ENCODE measurements at regions not wholly inside any gene's neighbourhood (a gene's known extent, or its start where the extent isn't known, plus 50 kb on each side); places are given as distances from the start of the nearest gene placed in this dataset.
"Not testable (repeated sequence)": the region's sequence is repeated elsewhere in the genome, so short reads cannot be mapped to it uniquely, and the experiment has no call there.

- H4K20me1 ChIP-seq (ENCODE audit: insufficient read depth); H3K4me1 ChIP-seq (ENCODE audit: insufficient read depth); in situ Hi-C loops (cut with MboI); H3K9ac ChIP-seq; H2AFZ ChIP-seq; H3K27me3 ChIP-seq (replicated peaks; ENCODE audit: insufficient read depth); H3K9me2 ChIP-seq (ENCODE audit: insufficient read depth); H3K27ac ChIP-seq; H3K79me2 ChIP-seq (ENCODE audit: insufficient read depth); H3K4me3 ChIP-seq; H3K36me3 ChIP-seq (ENCODE audit: low read depth); H3F3A ChIP-seq (ENCODE audit: insufficient read depth); H3K9me3 ChIP-seq (ENCODE audit: low read depth); H3K4me2 ChIP-seq (ENCODE audit: unreplicated experiment): not testable (repeated sequence)
- DNase-seq = peak; percentile 75
- WGBS, 2 experiments (ENCODE audit: low coverage in 1 of 2, low lambda C conversion rate in 2 of 2, missing lambda C conversion rate in 2 of 2) = 68 to 72% methylated on average over 5 of the region's 5 CpGs
These were observed 183.7 kb downstream of the ADRA2C start for GRCh38 chr4:3949916-3950315.

- H3K9ac ChIP-seq; H3K27me3 ChIP-seq (replicated peaks; ENCODE audit: insufficient read depth); in situ Hi-C loops (cut with MboI); H3K27ac ChIP-seq; H2AFZ ChIP-seq; H3K4me1 ChIP-seq (ENCODE audit: insufficient read depth); H3K9me3 ChIP-seq (ENCODE audit: low read depth); DNase-seq; H3F3A ChIP-seq (ENCODE audit: insufficient read depth); H3K4me3 ChIP-seq; H3K79me2 ChIP-seq (ENCODE audit: insufficient read depth); H4K20me1 ChIP-seq (ENCODE audit: insufficient read depth); H3K36me3 ChIP-seq (ENCODE audit: low read depth); H3K4me2 ChIP-seq (ENCODE audit: unreplicated experiment); H3K9me2 ChIP-seq (ENCODE audit: insufficient read depth): not testable (repeated sequence)
- WGBS, 2 experiments (ENCODE audit: low coverage in 1 of 2, low lambda C conversion rate in 2 of 2, missing lambda C conversion rate in 2 of 2) = 90 to 91% methylated on average over 7 to 9 of the region's 9 CpGs
These were observed 186.4 kb downstream of the ADRA2C start for GRCh38 chr4:3952443-3953139.

- H3F3A ChIP-seq (ENCODE audit: insufficient read depth); H3K36me3 ChIP-seq (ENCODE audit: low read depth); H4K20me1 ChIP-seq (ENCODE audit: insufficient read depth); H3K4me3 ChIP-seq; H2AFZ ChIP-seq; H3K79me2 ChIP-seq (ENCODE audit: insufficient read depth); H3K9me3 ChIP-seq (ENCODE audit: low read depth); H3K27ac ChIP-seq; H3K4me1 ChIP-seq (ENCODE audit: insufficient read depth); H3K9ac ChIP-seq; H3K9me2 ChIP-seq (ENCODE audit: insufficient read depth); H3K27me3 ChIP-seq (replicated peaks; ENCODE audit: insufficient read depth); H3K4me2 ChIP-seq (ENCODE audit: unreplicated experiment); DNase-seq; in situ Hi-C loops (cut with MboI): not testable (repeated sequence)
- WGBS, 2 experiments (ENCODE audit: low coverage in 1 of 2, low lambda C conversion rate in 2 of 2, missing lambda C conversion rate in 2 of 2) = 84 to 89% methylated on average over 4 of the region's 4 CpGs
These were observed 186.9 kb downstream of the ADRA2C start for GRCh38 chr4:3953140-3953489.

GRCh38 chr4:3954540-3955320 is 188.5 kb downstream of the ADRA2C start:
- in situ Hi-C loops (cut with MboI); H3F3A ChIP-seq (ENCODE audit: insufficient read depth); H3K27me3 ChIP-seq (replicated peaks; ENCODE audit: insufficient read depth); H3K9me3 ChIP-seq (ENCODE audit: low read depth); H3K79me2 ChIP-seq (ENCODE audit: insufficient read depth); H3K36me3 ChIP-seq (ENCODE audit: low read depth); H3K9me2 ChIP-seq (ENCODE audit: insufficient read depth); H3K4me1 ChIP-seq (ENCODE audit: insufficient read depth); H4K20me1 ChIP-seq (ENCODE audit: insufficient read depth): not testable (repeated sequence)
- Histone ChIP-seq H3K9ac (peak overlapping the region; percentile 93), H3K27ac (peak overlapping the region; percentile 97), H3K4me2 (ENCODE audit: unreplicated experiment) (peak overlapping the region; percentile 79), H3K4me3 (peak overlapping the region; percentile 78), H2AFZ (peak overlapping the region; percentile 65)
- DNase-seq = peak; percentile 98
- WGBS, 2 experiments (ENCODE audit: low coverage in 1 of 2, low lambda C conversion rate in 2 of 2, missing lambda C conversion rate in 2 of 2) = 0 to 1% methylated on average over 31 to 37 of the region's 53 CpGs

- H3K27me3 ChIP-seq (replicated peaks; ENCODE audit: insufficient read depth); H3K9me3 ChIP-seq (ENCODE audit: low read depth); H3K9me2 ChIP-seq (ENCODE audit: insufficient read depth); H3K4me1 ChIP-seq (ENCODE audit: insufficient read depth); H3K36me3 ChIP-seq (ENCODE audit: low read depth); H3K79me2 ChIP-seq (ENCODE audit: insufficient read depth); H3F3A ChIP-seq (ENCODE audit: insufficient read depth); in situ Hi-C loops (cut with MboI); H4K20me1 ChIP-seq (ENCODE audit: insufficient read depth): not testable (repeated sequence)
- peak overlapping the region; percentile 79 for H3K4me2 ChIP-seq (ENCODE audit: unreplicated experiment)
- H3K4me3 ChIP-seq = peak overlapping the region; percentile 78
- peak overlapping the region; percentile 97 for H3K27ac ChIP-seq
- WGBS, 2 experiments (ENCODE audit: low coverage in 1 of 2, low lambda C conversion rate in 2 of 2, missing lambda C conversion rate in 2 of 2) = 0 to 1% methylated on average over 16 to 60 of the region's 60 CpGs
- H2AFZ ChIP-seq = peak overlapping the region; percentile 65; the same call in 1 of the 2 replicates
- H3K9ac ChIP-seq = peak overlapping the region; percentile 93
- peak; percentile 99 for DNase-seq
These were observed 189.4 kb downstream of the ADRA2C start for GRCh38 chr4:3955321-3956164.

GRCh38 chr4:3956165-3956867 is 190.1 kb downstream of the ADRA2C start:
- in situ Hi-C loops (cut with MboI) = not testable (repeated sequence)

More at GRCh38 chr4:3956165-3956867, 190.1 kb downstream of the ADRA2C start:
- H2AFZ ChIP-seq = 0 out of 2 replicates have a peak overlapping the region, but pooled peaks have one; percentile 39
- H3K79me2 ChIP-seq (ENCODE audit: insufficient read depth); H3K9me3 ChIP-seq (ENCODE audit: low read depth); H3K27me3 ChIP-seq (replicated peaks; ENCODE audit: insufficient read depth); H3K4me1 ChIP-seq (ENCODE audit: insufficient read depth); H3K27ac ChIP-seq; DNase-seq; H4K20me1 ChIP-seq (ENCODE audit: insufficient read depth); H3K9me2 ChIP-seq (ENCODE audit: insufficient read depth); H3K4me2 ChIP-seq (ENCODE audit: unreplicated experiment); H3K36me3 ChIP-seq (ENCODE audit: low read depth); H3F3A ChIP-seq (ENCODE audit: insufficient read depth): not testable (repeated sequence)
- WGBS, 2 experiments (ENCODE audit: low coverage in 1 of 2, low lambda C conversion rate in 2 of 2, missing lambda C conversion rate in 2 of 2) = 13 to 40% methylated on average over 11 to 38 of the region's 38 CpGs
- H3K9ac ChIP-seq = peak overlapping the region; percentile 55; the same call in 1 of the 2 replicates
- H3K4me3 ChIP-seq = peak overlapping the region; percentile 54

Data from GM23248 (cell line).